HG03520 (cell line): ENCODE measurements at regions not wholly inside any gene's neighbourhood (a gene's known extent, or its start where the extent isn't known, plus 50 kb on each side); places are given as distances from the start of the nearest gene placed in this dataset.

ENCODE experiments used
- ATAC-seq: cut with Tn5 transposase; IDR thresholded peaks from one replicate; pipeline ENCODE4 v1.9.1; 2021; ENCODE audit warnings: mild to moderate bottlenecking, moderate library complexity; ENCODE audit not compliant: unreplicated experiment

GRCh38 chr6:8529250-8529649, 93.9 kb upstream of the SLC35B3 start:
- ATAC-seq, result no peak

- no peak for ATAC-seq
Measured at GRCh38 chr6:8527818-8528217, 92.5 kb upstream of the SLC35B3 start.

- no peak for ATAC-seq
Measured at GRCh38 chr6:8526624-8527023, 91.3 kb upstream of the SLC35B3 start.

- ATAC-seq, result no peak
Measured at GRCh38 chr6:8525370-8525769, 90.0 kb upstream of the SLC35B3 start.

GRCh38 chr6:8513174-8513573, 77.8 kb upstream of the SLC35B3 start:
- no peak for ATAC-seq

- no peak for ATAC-seq
Measured at GRCh38 chr6:8507286-8507685, 71.9 kb upstream of the SLC35B3 start.

- ATAC-seq, result no peak
Measured at GRCh38 chr6:8506126-8506525, 70.8 kb upstream of the SLC35B3 start.

- ATAC-seq, result no peak
Measured at GRCh38 chr6:8499540-8499939, 64.2 kb upstream of the SLC35B3 start.

GRCh38 chr6:8494730-8495129, 59.4 kb upstream of the SLC35B3 start:
- no peak for ATAC-seq

GRCh38 chr6:8492536-8493133, 57.3 kb upstream of the SLC35B3 start:
- ATAC-seq, result no peak
